ENCODE measurements at regions not wholly inside any gene's neighbourhood (a gene's known extent, or its start where the extent isn't known, plus 50 kb on each side); places are given as distances from the start of the nearest gene placed in this dataset.
"Not testable (repeated sequence)": the region's sequence is repeated elsewhere in the genome, so short reads cannot be mapped to it uniquely, and the experiment has no call there.

GRCh38 chr21:27858053-27858825 is 891.4 kb upstream of the ADAMTS5 start:
- DNase-seq, result peak; percentile 1
- H3K4me3 ChIP-seq (ENCODE audit: low read depth, low read length); H3K27ac ChIP-seq; in situ Hi-C loops (cut with HindIII; ENCODE audit: low pct_ligation_motif_present, low sequenced_read_pairs); H3K27me3 ChIP-seq (replicated peaks); H3K36me3 ChIP-seq (replicated peaks): not testable (repeated sequence)

DNA sequence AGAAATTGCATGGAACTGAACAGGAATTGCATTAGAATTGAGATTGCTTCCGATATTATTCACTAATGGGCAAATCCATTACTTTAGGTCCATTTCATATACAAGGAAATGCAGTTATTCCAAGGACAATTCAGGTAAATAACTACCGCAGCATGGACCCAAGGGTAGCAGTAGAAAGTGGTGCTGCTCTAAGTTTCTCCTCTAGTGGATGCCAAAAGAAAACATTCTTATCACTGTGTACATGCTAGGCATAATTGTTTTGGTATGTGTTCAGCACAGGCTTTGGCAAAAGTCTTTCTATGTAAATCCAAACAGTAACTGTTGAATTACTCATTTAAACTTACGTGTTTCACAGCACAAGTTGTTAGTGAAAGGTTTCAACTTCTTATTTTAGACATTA is 890.1 kb upstream of the ADAMTS5 start:
- DNase-seq, result peak; percentile 29
- H3K36me3 ChIP-seq (replicated peaks); H3K27me3 ChIP-seq (replicated peaks); H3K27ac ChIP-seq; in situ Hi-C loops (cut with HindIII; ENCODE audit: low pct_ligation_motif_present, low sequenced_read_pairs); H3K4me3 ChIP-seq (ENCODE audit: low read depth, low read length): not testable (repeated sequence)

DNA sequence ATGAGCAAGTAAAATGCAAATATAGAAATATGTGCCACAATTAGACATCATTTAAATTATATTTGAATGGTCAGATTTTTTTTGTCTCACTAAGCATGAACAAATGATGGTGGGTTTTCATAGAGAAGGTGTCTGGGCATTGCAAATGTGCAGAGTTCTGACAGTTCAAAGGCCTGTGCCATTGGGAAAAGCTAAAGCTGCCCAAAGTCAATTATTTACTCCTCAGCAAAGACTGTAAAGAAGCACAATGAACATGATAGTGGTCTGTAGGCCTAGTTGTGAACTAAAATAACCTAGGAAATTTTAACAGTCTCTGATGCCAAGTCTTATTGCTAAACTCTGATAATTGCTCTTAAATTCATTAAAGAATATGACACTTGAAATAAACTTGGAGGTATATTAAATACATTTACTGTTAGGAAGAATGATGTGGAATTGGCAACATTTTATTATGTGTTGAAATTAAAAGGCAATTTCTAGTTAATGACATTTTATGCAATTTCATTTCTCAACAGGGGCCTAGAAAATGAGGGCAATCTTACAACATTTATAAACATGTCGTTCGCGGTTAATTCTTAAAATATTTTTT is 874.3 kb upstream of the ADAMTS5 start:
- in situ Hi-C loops (cut with HindIII; ENCODE audit: low pct_ligation_motif_present, low sequenced_read_pairs), result no loop called here
- no peak overlapping the region for H3K4me3 ChIP-seq (ENCODE audit: low read depth, low read length)
- no peaks in the 10 kb centered on the region for H3K36me3 ChIP-seq (replicated peaks)
- DNase-seq, result no peak
- H3K27me3 ChIP-seq (replicated peaks), result no peaks in the 10 kb centered on the region
- H3K27ac ChIP-seq, result no peak overlapping the region
- no peak for TF ChIP-seq CTCF (IDR thresholded peaks at IDR 0.05; ENCODE audit: low read depth, low read length, missing control alignments)

GRCh38 chr21:27840262-27840661 is 873.4 kb upstream of the ADAMTS5 start:
- H3K36me3 ChIP-seq (replicated peaks), result no peaks in the 10 kb centered on the region
- in situ Hi-C loops (cut with HindIII; ENCODE audit: low pct_ligation_motif_present, low sequenced_read_pairs), result no loop called here
- no peak for TF ChIP-seq CTCF (IDR thresholded peaks at IDR 0.05; ENCODE audit: low read depth, low read length, missing control alignments)

GRCh38 chr21:27839512-27840115 is 872.7 kb upstream of the ADAMTS5 start:
- no peaks in the 10 kb centered on the region for H3K36me3 ChIP-seq (replicated peaks)
- no peak for DNase-seq
- H3K27me3 ChIP-seq (replicated peaks), result no peaks in the 10 kb centered on the region
- TF ChIP-seq CTCF (IDR thresholded peaks at IDR 0.05; ENCODE audit: low read depth, low read length, missing control alignments), result no peak
- H3K4me3 ChIP-seq (ENCODE audit: low read depth, low read length), result no peak overlapping the region
- in situ Hi-C loops (cut with HindIII; ENCODE audit: low pct_ligation_motif_present, low sequenced_read_pairs), result no loop called here
- H3K27ac ChIP-seq, result no peak overlapping the region

More at GRCh38 chr21:27840262-27840661, 873.4 kb upstream of the ADAMTS5 start:
- no peak overlapping the region for H3K4me3 ChIP-seq (ENCODE audit: low read depth, low read length)
- no peak for DNase-seq
- no peaks in the 10 kb centered on the region for H3K27me3 ChIP-seq (replicated peaks)
- no peak overlapping the region for H3K27ac ChIP-seq

DNA sequence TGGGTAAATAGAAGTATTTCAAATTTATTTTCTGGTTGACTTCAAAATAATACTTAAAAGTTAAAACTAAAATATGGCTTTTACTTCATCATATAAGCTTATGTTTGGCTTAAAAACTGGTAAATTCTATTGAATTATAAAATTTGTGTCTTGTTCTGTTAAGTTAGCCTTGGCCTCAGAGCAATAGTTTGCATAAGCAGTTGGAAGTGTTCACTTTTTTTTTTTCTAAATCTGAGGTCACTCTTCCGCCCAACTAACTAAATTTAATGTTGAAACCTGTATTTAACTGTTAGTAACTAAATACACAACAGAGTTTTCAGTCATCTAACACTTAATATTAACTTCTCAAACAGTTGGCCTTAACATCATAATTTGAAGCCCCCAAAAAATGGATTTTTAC is 871.7 kb upstream of the ADAMTS5 start:
- Histone ChIP-seq H3K27ac (no peak overlapping the region), H3K36me3 (replicated peaks) (no peaks in the 10 kb centered on the region), H3K27me3 (replicated peaks) (no peaks in the 10 kb centered on the region), H3K4me3 (ENCODE audit: low read depth, low read length) (no peak overlapping the region)
- in situ Hi-C loops (cut with HindIII; ENCODE audit: low pct_ligation_motif_present, low sequenced_read_pairs), result no loop called here
- TF ChIP-seq CTCF (IDR thresholded peaks at IDR 0.05; ENCODE audit: low read depth, low read length, missing control alignments), result no peak
- no peak for DNase-seq

Data from brain microvascular endothelial cell (primary cell).